ENCODE measurements at regions not wholly inside any gene's neighbourhood (a gene's known extent, or its start where the extent isn't known, plus 50 kb on each side); places are given as distances from the start of the nearest gene placed in this dataset.
"Not testable (repeated sequence)": the region's sequence is repeated elsewhere in the genome, so short reads cannot be mapped to it uniquely, and the experiment has no call there.

DNA sequence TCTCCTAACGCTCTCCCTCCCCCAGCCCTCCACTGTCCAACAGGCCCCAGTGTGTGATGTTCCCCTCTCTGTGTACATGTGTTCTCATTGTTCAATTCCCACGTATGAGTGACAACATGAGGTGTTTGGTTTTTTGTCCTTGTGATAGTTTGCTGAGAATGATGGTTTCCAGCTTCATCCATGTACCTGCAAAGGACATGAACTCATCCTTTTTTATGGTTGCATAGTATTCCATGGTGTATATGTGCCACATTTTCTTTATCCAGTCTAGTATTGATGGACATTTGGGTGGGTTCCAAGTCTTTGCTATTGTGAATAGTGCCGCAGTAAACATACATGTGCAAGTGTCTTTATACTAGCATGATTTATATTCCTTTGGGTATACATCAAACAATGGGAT is 347.4 kb downstream of the MAGEE1 start:
- not testable (repeated sequence) for DNase-seq (ENCODE audit: low read depth, low spot score)

DNA sequence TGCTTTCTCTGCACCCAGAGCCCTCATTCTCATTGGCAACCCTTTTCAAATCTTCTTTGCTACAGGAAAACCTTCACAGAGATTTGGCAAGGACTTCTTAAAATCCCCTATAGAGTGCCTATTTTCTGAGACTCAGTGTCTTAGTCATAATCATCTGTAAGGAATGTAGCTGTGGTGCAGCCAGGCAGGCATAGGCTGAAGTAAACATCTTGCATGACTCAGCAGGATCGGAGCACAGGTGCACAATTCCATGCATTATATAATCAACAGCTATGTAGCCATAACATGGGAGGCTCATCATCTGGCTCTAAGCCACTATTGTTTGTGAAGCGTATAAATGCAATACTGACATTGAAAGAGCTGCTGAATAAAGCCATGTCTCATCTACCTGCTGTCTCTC is 368.8 kb downstream of the MAGEE1 start:
- no peak for DNase-seq (ENCODE audit: low read depth, low spot score)

DNA sequence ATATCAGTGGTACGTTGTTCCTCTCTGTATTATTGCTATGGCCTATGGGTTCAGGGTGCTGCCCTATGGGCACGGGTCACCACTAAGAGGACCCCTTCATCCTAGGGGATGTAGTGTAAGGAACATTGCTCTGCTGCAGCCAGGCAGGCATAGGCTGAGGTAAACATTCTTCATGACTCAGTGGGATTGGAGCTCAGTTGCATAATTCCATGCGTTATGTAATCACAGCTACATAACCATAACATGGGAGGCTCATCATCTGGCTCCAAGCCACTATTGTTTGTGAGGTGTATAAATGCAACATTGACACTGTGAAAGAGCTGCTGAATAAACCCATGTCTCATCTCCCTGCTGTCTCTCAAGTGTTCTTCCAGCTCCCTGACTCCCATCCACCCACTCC is 375.2 kb downstream of the MAGEE1 start:
- no peak for DNase-seq (ENCODE audit: low read depth, low spot score)

DNA sequence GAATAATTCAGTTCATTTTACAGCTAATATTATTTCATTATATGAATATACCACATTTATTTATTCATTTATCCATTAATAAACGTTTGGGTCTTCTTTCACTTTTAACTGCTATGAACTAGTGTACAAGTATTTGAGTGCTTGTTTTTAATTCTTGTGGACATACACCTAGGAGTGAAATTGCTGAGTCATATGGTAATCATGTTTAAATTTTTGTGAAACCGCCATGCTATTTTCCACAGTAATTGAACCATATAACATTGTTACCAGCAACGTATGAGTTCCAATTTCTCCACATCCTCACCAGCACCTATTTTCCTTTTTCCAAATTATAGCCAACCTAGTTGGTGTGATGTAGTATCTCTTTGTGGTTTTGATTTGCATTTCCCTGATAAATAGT is 388.2 kb downstream of the MAGEE1 start:
- DNase-seq (ENCODE audit: low read depth, low spot score): no peak

DNA sequence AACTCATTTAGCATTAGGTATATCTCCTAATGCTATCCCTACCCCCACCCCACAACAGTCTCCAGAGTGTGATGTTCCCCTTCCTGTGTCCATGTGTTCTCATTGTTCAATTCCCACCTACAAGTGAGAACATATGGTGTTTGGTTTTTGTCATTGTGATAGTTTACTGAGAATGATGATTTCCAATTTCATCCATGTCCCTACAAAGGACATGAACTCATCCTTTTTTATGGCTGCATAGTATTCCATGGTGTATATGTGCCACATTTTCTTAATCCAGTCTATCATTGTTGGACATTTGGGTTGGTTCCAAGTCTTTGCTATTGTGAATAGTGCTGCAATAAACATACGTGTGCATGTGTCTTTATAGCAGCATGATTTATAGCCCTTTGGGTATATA is 389.8 kb downstream of the MAGEE1 start:
- not testable (repeated sequence) for DNase-seq (ENCODE audit: low read depth, low spot score)

DNA sequence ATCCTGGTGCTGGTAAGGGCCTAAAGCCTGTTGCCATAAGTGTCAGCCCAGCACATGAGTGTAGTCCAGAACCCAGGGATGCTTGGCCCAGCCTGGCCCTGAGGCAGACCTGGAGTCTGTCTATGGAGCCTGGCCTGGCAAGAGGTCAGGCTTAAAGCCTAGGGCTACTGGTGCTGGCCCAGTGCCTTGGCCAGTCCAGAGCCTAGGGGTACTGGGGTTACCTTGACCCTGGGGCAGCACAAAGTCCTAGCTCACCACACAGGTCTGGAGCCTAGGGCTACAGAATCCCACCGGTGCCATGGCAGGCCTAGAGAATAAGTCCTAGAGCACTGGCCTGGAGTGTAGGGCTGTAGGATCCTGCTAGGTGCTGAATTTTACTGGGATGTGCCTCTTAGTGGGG is 393.8 kb downstream of the MAGEE1 start:
- DNase-seq (ENCODE audit: low read depth, low spot score): no peak

DNA sequence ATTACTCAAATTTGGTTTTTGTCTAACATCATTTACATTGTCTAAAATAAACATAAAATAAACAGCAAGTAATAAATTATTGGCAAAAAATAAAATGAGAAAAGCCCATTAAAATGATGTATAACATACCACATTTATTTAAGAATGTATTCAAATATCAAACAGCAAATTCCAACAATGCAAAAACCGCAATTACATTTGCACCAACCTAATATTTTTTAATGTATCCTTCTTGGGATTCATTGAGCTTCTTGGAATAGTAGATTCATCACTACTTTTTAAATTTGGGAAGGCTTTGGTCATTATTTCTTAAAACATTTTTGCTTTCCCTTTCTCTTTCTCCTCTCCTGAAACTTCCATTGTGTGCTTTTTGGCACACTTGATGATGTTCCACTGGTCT is 400.2 kb downstream of the MAGEE1 start:
- DNase-seq (ENCODE audit: low read depth, low spot score): no peak

DNA sequence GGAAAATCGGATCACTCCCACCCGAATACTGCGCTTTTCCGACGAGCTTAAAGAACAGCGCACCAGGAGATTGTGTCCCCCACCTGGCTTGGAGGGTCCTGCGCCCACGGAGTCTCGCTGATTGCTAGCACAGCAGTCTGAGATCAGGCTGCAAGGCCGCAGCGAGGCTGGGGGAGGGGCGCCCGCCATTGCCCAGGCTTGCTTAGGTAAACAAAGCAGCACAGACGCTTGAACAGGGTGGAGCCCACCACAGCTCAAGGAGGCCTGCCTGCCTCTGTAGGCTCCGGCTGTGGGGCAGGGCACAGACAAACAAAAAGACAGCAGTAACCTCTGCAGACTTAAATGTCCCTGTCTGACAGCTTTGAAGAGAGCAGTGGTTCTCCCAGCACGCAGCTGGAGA is 413.4 kb downstream of the MAGEE1 start:
- not testable (repeated sequence) for DNase-seq (ENCODE audit: low read depth, low spot score)

DNA sequence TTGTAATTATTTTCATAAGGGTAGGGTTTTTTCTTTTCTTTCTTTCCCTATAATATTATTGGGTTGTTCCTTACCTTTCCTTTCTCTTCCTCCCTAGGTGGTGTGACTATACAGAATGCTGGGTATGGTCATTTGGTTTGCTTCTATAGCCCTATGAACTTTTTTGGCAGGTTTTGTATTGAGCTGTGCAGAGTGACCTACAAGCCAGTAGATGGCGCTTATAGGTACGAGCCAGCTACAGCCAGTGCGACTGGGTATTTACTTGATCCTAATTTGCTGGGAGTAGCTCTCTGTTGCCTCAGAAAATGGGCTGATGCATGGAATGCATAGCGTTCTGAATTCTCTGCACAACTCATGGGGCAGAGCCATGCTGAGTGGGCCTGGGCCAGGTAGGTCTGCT is 423.3 kb downstream of the MAGEE1 start:
- DNase-seq (ENCODE audit: low read depth, low spot score): no peak

DNA sequence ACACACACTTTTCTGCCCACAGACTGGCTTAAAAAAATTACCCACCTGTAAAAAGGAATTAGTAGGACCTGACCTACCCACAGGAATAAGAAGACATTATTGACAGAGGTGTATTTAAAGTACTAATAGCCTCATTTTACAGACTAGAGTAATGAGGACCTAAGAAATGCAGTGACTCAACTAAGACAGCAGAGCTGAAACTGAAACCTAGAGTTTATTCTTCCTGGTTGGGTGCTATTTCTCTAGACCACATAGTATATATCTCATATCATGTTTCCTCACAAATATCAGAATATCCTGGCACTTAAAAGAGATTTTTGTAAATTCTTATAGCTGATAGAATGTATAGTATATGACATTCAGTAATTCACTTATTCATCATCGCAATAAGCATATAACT is 435.0 kb downstream of the MAGEE1 start:
- no peak for DNase-seq (ENCODE audit: low read depth, low spot score)

DNA sequence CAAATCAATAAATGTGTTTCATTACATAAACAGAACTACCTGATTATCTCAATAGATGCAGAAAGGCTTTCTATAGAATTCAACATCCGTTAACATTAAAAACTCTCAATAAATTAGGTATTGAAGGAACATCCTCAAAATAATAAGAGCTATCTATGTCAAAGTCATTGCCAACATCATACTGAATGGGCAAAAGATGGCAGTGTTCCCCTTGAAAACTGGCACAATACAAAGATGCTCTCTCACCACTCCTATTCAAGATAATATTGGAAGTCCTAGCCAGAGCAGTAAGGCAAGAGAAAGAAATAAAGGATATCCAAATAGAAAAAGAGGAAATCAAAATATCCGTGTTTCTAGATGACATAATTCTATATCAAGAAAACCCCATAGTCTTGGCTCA is 466.4 kb downstream of the MAGEE1 start:
- no peak for DNase-seq (ENCODE audit: low read depth, low spot score)

DNA sequence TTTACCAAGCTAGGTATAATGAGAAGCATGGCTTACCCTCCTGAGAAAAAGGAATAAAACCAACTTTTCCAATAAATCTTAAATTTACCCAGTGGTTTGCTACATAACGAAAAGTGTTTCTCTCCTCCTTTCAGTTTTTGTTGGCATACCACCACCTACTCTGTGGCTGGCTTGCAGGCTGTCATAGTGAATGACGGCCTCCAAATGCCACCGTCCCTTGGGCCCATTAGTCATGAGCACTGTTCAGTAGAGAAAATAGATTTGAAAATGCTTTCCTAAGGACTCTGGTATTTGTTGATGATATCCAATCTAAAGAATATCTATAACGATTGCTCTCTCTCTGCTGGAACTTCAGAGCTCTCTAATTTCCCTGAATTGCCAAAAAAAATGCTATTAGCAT is 488.3 kb downstream of the MAGEE1 start:
- DNase-seq (ENCODE audit: low read depth, low spot score): no peak

DNA sequence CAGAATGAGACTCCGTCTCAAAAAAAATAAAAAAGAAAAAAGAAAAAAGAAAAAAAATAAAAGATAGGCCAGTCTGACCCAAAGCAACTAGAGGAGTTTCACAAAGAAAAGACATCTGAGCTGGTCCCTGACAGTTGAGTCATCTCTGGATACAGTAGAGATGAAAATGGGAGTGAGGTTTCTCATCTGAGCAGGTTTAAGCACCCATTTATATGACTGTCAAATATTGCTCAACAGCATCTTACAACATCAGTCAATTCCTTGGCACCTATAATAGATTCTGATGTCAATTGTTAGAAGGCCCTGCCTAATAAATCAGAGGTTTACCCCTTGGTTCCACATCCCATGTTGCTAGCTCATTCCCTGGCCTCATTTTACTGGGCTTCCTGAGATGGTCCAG is 490.5 kb downstream of the MAGEE1 start:
- DNase-seq (ENCODE audit: low read depth, low spot score): no peak

DNA sequence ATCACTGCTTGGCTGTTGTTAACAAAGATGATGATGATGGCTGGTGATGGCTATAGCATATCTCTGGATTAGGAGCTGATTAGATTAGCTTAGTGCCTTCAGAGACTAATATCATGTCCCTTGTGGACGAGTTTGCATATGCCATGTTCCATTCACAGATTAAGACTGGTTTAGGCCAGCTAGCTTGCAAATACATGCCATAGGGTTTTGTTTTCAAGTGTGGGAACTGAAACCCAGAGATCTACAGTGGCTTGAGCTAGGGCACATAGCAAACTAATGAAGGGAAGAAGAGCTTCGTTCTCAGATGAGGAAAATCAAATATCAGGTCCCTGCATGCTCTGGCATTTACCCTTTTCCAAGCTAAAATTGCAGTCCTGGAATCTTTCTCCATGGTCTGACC is 492.3 kb downstream of the MAGEE1 start:
- DNase-seq (ENCODE audit: low read depth, low spot score): no peak

DNA sequence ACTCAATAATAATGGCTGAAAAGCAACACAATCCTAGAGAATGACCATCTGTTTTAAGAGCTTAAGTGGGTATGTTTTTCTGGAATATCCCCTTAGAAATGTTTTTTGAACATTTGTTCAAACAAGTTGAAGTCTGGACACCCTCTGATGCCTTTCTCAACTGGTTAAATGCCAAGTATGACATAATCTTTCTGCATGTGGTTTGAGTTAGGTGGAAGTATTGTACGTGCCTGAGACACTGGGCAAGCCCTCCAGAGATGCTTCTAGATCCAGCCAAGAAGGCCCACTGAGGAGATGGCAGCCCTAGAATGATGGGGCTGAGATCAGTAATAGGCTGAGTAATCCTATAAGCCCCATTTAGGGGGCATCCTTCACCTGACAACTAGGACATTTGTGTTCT is 493.1 kb downstream of the MAGEE1 start:
- no peak for DNase-seq (ENCODE audit: low read depth, low spot score)

DNA sequence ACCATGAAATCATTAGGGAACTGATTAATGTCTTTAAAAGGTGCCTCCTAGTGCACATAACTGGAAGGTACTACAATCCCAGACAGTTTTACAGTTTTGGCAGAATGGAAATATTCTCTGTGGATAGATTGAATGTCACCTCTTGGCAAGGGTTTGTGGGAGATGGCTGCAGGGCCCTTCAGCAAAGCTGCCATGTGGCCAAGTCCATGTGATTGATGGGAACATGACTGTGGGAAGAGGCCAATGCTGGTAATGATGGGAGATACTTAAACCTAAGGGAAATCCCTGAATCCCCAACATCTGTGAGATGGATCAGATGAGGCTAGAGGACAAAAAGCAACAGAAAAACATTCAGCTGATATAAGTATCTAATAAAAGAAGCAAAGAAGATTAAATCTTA is 493.7 kb downstream of the MAGEE1 start:
- no peak for DNase-seq (ENCODE audit: low read depth, low spot score)

DNA sequence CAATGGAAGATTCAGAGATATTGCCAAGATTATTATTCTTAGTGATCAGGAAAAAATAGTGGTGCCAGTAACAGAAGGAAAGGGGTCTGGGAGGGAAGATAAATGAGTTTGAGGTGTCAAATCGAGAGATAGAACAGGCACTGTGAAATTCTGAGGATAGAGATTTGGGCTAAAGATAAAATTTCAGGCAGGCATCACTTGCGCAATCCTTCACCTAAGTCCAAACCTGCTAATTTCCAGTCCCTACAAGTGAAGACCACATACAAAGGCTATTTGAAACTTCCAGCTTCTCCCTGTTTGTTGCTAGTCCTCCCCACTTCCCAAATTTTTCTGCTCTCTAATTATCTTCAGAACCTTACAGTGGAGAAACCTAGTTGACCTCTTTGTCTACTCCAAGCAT is 494.6 kb downstream of the MAGEE1 start:
- DNase-seq (ENCODE audit: low read depth, low spot score): no peak

DNA sequence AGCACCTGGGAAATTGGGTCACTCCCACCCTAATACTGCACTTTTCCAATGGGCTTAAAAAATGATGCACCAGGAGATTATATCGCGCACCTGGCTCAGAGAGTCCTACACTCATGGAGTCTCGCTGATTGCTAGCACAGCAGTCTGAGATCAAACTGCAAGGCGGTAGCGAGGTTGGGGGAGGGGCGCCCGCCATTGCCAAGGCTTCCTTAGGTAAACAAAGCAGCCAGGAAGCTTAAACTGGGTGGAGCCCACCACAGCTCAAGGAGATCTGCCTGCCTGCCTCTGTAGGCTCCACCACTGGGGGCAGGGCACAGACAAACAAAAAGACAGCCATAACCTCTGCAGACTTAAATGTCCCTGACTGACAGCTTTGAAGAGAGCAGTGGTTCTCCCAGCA is 497.1 kb downstream of the MAGEE1 start:
- not testable (repeated sequence) for DNase-seq (ENCODE audit: low read depth, low spot score)

DNA sequence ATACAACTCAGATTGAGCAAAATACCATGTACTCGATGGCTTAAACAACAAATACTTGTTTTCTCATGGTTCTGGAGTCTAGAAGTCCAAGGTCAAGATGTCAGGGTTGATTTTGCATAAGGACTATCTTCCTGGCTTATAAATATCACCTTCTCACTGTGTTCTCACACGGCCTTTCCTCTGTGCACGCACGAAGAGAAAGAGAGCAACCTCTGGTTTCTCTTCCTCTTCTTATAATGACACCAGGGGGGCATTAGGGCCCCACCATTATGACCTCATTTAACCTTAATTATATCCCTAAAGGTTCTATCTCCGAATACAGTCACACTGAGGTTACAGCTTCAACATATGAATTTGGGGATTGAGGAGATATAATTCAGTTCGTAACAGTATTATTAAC is 504.0 kb downstream of the MAGEE1 start:
- DNase-seq (ENCODE audit: low read depth, low spot score): no peak

DNA sequence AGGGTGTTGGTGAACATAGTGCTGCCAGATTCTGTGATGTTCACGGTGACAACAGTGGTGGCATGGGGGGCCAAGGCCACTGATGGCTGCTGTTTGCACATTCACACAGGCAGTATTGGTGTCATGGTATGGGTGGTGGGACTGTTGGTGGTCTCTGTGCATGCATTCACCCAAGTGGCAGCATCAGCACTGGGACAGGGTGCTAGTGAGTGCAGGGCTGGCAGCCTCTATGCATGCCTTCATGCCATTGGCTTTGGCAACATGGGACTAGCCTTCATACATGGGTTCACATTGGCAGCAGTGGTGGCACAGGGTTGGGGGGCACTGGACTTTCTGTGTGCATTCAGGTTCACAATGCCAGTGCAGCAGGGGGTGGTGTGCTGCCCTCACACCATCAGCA is 489.7 kb upstream of the FGF16 start:
- DNase-seq (ENCODE audit: low read depth, low spot score): no peak

DNA sequence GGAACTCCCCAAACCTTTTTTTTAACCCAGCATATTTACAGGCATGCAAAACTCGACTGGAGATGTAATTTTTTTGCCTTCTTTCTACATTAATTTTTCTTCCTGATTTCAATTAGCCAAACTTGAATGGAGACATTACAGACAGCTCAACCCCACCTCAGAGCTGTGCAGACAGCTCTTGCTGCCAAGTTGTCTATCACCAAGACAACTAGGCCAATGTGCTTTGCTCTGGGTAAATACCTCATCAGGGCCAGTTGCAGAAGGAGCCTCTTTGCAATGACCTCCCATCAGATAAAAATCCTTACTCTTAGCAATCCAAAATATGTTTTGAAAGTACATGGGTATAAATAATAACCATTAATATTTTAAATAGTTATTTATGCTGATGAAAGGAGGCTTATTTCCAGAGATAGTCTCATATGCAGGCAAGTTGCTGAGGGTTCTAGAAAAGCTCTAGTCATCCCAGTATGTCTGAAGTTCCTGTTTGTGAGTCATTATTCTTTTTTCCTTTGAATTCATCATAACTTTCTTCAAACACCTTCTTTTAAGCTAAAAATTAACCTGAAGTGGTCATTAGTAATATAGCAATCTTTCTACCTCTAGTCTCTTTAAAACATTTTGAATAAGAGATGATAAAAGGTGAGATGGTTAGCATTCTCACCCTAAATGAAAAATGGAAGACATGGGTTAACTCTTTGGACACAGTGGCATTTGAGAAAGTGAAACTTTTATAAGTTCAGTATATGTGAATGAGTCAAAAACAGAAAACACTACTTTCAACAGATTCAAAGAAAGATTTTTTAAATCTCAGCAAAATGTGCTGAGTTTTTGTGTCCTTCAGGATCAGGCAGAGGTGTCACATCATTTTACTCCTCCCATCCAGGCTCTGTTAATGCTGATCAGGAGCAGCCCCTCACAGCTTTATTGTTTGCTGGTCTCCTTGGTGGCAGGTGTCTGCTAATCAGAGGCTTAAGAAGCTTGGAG is 475.5 kb upstream of the FGF16 start:
- no peak for DNase-seq (ENCODE audit: low read depth, low spot score)

DNA sequence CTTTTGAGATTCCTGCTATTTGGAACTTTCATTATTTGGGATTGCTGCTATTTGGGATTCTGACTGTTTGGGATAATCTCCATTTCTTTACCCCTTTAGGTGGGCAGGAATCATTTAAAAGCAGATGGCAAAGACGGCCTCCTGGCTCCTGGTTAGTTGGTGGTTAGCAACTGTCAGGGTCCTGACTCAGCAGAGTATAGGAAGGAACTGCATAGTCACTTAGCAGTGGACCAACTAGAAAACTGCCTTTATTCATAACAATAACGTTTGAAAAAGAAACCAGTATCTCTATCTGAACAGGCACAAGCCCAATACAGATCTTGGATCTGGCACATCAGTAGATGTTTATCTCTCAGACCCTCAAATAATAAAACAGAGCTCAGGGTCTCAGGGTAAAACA is 469.7 kb upstream of the FGF16 start:
- no peak for DNase-seq (ENCODE audit: low read depth, low spot score)

DNA sequence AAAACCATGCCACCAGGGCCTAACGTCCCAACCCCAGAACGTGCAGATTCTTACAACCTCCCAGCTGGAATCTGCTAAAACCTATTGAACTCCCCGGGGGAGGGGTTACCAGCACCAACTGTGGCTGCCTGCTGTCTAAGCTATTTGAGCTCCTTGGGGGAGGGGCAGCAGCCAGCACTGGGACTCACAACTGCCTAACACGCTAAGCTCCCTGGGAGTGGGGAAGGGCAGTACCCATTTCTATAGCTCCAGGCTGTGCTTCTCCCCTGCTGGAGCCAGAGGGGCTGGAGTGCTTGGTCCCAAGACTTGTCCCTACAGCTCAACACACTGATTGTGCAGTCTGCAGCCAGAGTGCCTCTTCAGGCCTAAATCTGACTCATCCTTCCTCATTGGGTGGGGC is 459.8 kb upstream of the FGF16 start:
- no peak for DNase-seq (ENCODE audit: low read depth, low spot score)

DNA sequence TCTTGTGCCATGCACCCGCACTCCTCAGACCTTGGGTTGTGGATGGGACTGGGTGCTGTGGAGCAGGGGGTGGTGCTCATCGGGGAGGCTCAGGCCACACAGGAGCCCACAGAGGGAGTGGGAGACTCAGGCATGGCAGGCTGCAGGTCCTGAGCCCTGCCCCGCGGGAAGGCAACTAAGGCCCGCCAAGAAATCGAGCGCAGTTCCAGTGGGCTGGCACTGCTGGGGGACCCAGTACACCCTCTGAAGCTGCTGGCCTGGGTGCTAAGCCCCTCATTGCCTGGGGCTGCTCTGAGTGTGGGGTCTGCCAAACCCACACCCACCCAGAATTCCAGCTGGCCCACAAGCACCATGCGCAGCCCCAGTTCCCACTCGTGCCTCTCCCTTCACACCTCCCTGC is 450.5 kb upstream of the FGF16 start:
- DNase-seq (ENCODE audit: low read depth, low spot score): no peak

All from brain pericyte (primary cell).